GM03348 (cell line): ENCODE measurements at regions not wholly inside any gene's neighbourhood (a gene's known extent, or its start where the extent isn't known, plus 50 kb on each side); places are given as distances from the start of the nearest gene placed in this dataset.
A peak's percentile ranks its signal among the peaks of the same experiment; 100 is the strongest.
"Not testable (repeated sequence)": the region's sequence is repeated elsewhere in the genome, so short reads cannot be mapped to it uniquely, and the experiment has no call there.

Experiments
- DNase-seq: peaks from one replicate; pipeline ENCODE4 v3.0.0; 2012; ENCODE audit warnings: low spot score

DNA sequence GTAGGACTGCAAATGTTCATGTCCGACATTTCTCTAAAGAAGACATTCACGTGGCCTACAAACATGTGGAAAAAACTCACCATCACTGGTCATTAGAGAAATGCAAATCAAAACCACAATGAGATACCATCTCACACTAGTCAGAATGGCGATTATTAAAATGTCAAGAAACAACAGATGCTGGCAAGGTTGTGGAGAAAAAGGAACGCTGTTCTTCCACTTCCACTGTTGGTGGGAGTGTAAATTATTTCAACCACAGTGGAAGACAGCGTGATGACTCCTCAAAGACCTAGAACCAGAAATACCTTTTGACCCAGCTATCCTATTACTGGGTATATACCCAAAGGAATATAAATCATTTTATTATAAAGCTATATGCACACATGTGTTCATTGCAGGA, 253.9 kb upstream of the UBASH3B start:
- DNase-seq = not testable (repeated sequence)

DNA sequence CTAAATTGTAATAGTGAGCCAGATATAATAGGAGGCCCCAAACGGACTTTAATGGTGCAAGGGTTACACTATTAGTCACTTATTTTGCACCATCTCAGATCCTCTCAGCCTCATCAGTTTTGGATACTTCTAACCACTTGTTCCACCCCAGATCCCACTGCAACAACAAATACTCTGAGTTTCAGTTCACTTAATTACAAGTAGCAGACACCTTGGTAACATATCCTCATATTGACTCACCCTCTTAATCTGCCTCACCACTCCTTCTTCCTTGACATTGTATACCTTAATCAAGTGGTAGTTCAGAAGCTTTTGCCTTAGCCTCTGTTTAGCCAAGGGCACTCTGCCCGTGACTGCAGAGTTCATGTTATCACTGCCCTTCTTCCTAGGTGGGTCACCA, 256.1 kb upstream of the UBASH3B start:
- no peak for DNase-seq

DNA sequence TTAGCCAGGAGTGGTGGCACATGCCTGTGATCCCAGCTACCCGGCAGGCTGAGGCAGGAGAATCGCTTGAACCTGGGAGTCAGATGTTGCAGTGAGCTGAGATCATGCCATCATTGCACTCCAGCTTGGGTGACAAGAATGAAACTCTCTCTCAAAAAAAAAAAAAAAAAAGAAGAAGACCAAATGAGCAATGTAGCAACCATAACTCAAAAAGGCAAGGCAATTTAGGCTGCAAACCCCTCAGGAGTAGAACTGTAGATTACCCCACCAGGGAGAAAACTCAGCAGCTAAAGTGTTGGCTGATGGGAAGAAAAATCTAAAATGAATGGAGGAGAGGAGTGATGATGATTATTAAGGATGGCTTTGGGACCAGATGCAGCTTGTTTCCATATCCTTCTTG, 256.7 kb upstream of the UBASH3B start:
- DNase-seq = no peak

DNA sequence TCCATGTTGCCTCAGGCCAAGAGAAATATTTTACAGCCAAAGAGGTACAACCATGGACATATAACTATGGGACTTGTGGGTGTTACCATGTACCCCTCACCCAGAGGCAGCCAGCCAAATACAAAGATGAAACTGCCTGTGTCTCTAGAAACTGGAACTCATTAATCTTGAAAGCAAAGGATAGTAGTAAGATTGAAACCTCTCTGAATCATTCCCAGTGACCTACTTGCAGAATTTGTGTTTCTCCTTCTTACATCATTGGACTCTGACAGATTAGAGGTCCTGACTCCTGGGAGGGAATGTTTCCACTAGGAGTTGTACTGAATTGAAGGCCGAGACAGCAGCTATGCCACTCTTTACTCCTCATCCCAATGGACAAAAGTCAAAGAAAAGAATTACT, 257.4 kb upstream of the UBASH3B start:
- DNase-seq = peak; percentile 33

- no peak for DNase-seq
These were observed 260.2 kb upstream of the UBASH3B start for GRCh38 chr11:122395282-122395681.

DNA sequence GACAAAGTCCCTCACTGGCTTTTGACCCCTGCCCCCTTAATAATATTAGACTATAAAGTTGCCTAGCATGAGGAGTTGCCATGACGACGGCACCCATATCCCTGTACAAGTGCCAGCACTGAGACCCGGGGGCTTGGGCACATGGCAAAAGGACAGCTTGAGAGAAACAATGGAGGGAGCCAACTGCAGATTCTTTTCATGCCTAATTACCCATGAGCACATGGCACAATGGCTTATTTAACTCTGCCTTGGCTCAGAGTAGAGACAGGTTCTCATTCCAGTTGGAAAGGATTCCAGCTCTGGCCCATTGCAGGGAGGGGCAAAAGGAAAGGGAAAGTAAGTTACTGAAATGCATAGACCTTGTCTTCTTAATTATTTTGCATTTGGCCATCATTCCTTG, 261.2 kb upstream of the UBASH3B start:
- no peak for DNase-seq

- DNase-seq = peak; percentile 38
These were observed 262.2 kb upstream of the UBASH3B start for GRCh38 chr11:122393209-122393860.

GRCh38 chr11:122392508-122392907, 263.0 kb upstream of the UBASH3B start:
- DNase-seq = no peak

- no peak for DNase-seq
These were observed 264.5 kb upstream of the UBASH3B start for GRCh38 chr11:122391049-122391448.

DNA sequence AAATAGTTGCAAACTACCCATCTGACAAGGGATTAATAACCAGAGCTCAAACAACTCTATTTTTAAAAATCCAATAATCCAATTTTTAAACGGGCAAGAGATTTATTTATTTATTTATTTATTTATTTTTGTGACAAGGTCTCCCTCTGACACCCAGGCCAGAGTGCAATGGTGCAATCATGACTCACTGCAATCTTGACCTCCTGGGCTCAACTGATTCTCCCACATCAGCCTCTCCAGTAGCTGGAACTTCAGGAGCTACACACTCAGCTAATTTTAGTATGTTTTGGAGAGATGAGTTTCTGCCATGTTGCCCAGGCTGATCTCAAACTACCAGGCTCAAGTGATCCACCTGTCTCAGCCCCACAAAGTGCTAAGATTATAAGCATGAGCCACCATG, 267.2 kb upstream of the BLID start:
- DNase-seq = no peak

DNA sequence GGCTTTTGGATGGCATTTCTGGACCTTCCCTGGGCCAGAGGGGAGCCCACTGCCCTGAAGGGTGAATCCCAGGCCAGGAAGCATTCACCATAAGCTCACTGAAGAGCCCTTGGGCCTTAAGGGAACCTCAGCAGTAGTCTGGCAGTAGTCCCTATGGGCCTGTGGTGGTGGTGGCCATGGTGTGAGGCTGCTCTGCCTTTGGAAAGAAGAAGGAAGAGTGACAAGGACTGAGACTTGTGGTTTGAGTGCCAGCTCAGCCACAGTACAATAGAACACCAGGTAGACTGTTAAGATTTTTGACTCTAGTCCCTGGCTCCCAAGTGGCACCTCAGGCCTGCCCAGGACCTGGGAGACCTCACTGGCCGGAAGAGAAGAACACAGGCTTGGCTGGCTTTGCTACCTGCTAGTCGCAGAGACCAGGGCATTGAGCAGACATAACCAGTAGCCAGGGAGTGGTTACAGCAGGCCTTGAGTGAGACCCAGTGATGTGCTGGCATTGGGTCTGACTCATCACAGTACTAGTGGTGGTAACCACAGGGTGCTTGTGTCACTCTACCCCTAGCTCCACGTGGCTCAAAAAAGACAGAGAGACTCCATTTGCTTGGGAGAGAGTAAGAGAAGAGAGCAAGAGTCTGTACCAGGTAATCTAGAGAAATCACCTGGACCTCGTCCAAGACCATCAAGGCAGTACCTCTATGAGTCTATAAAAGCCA, 259.8 kb upstream of the BLID start:
- peak; percentile 46 for DNase-seq

DNA sequence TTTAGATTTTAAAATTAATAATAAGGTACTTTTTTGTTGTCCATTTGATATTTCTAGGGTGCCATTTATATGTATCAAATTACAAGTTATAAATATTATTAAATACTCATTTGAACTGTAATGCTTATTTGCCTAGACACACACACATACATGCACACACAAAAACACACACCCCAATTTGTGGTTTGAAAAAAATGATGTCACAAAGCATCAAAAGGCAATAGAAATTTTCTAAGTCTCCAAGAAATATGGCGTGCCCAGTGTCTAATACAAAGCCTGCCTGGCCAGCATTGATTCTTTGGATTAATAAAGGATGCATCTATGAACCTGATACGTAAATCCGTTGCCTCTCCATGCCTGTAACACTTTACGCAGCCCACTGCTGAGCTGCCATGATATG, 252.8 kb upstream of the BLID start:
- no peak for DNase-seq

GRCh38 chr11:122367809-122368231, 251.8 kb upstream of the BLID start:
- DNase-seq = peak; percentile 86

DNA sequence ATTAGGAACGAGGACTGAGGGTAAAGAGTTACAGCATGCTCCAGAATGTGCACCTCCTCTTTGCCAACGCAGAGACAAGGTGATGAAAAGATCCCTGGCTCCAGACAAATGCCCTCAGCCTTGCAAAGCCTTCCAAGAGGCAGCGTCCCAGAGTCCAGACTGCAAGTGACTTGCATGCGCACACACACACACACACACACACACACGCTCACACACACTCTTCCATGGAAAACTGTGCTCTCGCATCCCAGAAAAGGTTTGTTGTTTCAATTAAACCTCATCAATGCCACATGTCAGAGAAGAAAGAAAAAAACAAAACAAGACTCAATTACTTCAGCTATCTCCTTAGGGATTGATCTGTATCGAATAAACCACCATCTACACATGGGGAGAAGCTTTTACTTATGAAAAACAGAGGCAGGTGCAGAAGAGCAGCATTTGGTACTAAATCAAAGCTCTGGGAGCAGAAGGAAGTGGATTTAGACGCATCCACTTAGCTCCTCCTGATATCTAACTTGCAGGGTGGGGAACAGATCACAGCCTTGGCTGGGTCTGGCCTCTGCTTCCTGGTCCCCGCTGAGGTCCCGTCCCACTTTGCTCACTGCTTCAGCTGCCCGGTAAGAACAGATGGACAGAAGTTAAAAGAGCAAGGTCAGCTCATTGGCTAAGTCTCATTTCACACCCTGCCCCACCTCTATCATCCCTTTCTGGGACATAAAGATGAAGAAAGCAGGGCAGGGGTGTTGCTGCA, 249.8 kb upstream of the BLID start:
- DNase-seq = peak; percentile 30

- peak; percentile 19 for DNase-seq
These were observed 247.3 kb upstream of the BLID start for GRCh38 chr11:122363296-122363695.

DNA sequence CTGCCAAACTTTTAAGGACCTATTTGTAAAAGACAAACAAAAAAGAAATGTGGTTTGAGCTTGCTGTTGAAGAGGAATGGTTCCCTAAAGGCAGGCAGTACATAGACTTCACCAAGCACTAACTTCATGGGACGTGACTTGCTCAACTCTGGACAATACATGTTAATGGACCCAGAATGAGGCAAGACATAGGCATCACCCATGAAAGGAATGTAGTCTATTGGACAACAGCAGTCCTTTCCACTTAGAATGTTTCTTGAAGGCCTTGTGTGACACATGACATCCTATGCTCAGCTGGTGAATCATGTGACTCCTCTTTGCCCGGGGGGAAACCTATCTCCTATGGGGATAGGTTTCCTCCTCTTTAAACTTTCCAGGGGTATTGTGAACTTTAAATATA, 246.4 kb upstream of the BLID start:
- no peak for DNase-seq

- DNase-seq = no peak
These were observed 244.9 kb upstream of the BLID start for GRCh38 chr11:122360875-122361274.

DNA sequence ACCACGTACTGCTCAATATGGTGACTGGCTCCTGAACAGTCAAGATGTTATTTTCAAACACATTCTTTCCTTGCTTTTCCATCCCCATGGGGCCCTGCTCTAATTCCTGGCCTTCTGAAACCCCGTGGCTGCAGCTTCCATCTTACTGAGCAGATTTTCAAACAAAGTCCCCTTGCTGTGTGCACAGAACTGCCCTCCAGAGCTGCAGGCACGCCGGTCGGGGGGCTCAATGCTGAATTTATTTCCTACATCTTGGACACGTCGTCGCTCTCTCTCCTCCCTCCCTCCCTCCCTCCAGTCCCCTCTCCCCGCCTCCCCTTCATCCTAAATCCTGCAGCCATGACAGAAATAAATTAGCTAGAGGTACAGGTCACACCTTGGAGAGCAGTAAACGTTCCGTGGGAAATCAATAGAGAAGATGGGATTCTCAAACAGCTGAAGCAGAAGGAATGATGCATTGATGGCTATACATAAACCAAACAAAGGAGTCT, 243.1 kb upstream of the BLID start:
- DNase-seq = no peak

- DNase-seq = no peak
These were observed 242.3 kb upstream of the BLID start for GRCh38 chr11:122358292-122358691.

- DNase-seq = no peak
These were observed 240.0 kb upstream of the BLID start for GRCh38 chr11:122355968-122356367.

GRCh38 chr11:122354025-122354697, 238.1 kb upstream of the BLID start:
- peak; percentile 54 for DNase-seq

- DNase-seq = no peak
These were observed 237.5 kb upstream of the BLID start for GRCh38 chr11:122353561-122353960.
